OCI-M2 (cell line): ENCODE measurements at regions not wholly inside any gene's neighbourhood (a gene's known extent, or its start where the extent isn't known, plus 50 kb on each side); places are given as distances from the start of the nearest gene placed in this dataset.

Experiments used
- DNase-seq: peaks from one replicate; lab custom pipeline; 2025; ENCODE audit not compliant: unreplicated experiment; lab: John Stamatoyannopoulos, UW

DNA sequence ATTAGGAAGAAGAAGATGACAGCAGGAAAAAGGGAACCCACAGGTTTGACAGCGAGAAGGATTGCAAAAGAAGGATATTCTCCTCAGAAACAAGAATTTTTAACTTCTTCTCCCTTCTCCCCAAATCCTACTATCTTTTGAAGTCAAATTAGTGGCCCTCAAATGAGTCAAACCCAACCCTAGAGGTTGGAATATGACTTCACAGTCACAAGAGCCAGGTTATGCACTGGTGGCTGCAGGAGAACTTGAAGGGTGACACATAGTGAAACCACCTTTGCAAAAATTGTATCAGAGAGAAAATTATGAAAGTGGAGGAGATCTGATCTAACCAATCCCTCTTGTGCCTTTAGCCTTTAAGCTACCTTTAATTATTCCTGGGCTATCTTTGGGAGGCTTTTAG lies 386.2 kb upstream of the CCDC196 start:
- no peak for DNase-seq

DNA sequence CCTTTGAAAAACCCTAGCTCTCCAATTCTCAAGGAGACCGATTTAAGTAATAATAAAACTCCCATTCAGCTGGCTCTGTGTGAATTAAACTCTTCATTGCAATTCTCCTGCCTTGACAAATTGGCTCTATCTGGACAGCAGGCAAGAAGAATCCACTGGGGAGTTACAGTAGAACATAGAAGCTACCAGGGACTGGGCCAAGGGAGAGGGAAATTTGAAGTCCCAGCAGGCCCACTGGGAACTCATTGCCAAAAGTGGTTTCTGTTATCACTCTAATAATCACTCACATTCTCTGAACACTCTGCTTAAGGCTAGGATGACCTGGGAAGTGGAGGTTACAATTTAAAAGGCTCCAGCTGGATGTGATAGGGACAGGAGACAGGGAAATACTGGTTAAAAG lies 384.5 kb upstream of the CCDC196 start:
- no peak for DNase-seq

DNA sequence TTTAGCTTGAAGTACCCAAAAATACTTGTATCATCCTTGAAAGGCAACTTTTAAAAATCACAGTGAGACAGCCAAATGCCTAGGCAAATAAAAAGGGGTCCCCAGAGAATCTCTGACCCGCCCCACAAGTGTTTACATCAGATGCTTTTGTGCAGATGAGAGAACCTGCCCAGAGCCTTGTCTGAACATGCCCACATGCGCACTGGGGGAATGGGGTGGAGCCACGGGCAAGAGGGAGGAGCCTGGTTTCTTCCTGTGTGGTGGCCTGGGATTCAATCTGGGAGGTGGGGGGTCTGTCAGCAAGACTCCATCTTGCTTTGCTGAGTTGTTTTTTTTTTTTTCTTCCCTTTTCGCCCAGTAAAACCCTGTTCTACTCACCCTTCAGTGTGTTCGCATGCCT lies 381.7 kb upstream of the CCDC196 start:
- no peak for DNase-seq

DNA sequence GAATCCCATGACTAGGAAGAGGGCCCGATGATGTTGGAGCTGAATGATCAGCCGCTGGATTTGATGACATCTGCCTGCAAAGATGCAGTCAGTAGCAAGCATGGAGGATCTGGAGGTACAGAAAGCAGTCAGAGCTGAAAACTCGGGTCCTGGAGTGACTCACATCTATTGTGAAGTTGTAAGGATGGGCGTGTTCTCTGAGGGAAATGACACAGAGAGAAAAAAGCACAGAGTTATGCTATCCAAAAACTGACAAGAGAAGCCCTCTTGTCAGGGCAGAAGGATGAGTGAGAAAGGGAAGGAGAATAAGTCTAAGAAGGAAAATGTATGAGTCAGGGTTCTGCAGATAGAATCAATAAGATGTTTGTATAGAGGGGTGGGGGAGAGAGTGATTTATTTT lies 380.4 kb upstream of the CCDC196 start:
- DNase-seq, result no peak

DNA sequence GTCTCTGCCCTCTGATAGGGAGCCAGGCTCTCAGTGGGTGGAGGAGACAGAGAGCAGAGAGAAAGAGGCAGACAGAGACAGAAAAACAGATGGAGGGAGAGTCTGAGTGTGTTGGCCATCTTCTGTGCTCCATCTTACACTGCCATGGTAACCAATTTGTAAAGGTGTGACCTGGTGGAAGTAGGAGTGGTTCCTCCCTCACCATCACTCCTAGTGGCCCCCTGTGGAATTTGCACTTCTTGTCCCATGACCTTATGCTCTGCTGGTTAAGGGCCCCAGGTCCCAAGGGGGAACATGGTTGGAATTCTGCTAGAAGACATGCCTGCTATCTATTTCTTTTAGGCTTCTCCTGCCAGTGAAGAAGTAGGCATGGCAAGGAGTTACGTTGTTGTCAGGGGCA lies 376.7 kb upstream of the CCDC196 start:
- DNase-seq, result no peak

DNA sequence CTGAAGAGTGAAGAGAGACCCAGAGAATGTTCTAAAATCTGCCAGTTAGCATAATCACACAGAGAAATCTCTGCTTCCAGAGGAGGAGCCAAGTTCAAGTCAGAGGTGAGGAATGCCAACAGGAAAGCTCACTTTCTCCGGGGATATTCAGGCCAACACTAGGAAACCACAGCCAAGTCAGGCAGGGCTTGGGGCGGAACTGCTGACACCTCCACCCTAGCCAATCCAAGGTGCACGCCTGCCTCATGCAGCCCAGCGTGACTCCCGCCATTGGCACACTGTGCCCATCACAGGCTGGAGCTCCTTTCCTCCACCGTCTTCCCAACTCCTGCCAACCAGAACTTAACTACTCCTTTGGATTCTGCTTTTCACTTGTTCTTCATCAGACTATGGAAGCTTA lies 374.3 kb upstream of the CCDC196 start:
- DNase-seq, result no peak

DNA sequence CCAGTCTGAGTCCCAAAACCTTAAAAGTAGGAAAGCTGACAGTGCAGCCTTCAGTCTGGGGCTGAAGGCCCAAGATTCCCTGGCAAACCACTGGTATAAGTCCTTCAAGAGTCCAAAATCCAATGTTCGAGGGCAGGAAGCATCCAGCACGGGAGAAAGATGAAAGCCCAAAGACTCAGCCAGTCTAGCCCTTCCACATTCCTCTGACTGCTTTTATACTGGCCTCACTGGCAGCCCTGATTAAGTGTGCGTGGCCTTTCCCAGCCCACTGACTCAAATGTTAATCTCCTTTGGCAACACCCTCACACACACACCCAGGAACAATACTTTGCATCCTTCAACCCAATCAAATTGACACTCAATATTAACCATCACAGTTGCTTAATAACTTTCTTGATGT lies 372.1 kb upstream of the CCDC196 start:
- no peak for DNase-seq

DNA sequence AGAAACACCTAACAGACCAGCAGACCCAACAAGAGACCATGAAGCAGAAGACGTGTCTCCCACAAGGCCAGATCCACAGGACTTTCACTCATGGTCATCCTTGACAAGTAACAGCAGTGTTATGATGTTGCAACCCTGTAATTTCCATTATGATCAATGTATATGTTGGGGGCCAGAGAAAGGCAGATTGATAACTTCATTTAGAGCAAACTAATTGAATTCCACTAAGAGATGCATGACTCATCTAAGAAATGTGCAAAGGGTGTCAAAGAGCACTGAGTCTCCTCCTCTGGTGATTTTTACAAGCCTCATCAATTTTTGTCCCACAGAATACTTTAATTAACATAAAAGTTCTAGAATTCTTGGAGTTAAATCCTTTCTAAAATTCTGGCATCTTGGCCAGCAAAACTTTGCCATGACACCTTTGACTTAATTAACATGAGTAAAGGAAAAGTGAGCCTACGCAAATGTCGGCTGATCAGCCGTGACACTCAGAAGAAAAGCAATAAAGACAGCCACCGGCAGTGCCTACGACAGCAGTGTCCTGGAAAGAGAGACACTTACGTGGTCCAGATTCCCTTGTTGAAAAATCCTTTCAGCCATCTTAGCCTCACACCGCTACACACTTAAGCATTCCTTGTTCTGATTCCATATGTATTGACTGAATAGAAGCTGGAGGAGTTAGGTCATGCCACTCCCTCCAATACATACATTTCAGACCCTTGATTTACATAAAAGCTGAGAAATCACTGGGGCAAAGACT lies 370.2 kb upstream of the CCDC196 start:
- DNase-seq, result no peak

DNA sequence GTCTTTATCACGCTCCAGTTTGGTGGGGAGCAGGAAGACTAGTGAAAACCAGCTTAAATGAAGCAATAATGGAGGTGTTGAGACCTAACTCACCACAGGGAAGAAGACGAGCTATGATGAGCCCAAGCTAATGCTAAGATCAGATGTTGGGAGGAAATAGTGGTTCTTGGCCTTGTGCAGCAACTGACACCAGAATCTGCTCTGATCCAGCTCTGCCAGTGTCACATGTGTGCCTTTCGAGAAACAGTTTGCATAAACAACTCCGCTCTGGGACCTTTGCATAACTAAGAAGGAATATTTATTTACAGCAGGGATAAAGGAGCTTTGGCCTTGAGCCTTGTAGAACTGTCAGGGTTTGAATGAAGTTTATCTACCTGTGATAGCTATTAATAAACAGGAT lies 369.4 kb upstream of the CCDC196 start:
- DNase-seq, result no peak

DNA sequence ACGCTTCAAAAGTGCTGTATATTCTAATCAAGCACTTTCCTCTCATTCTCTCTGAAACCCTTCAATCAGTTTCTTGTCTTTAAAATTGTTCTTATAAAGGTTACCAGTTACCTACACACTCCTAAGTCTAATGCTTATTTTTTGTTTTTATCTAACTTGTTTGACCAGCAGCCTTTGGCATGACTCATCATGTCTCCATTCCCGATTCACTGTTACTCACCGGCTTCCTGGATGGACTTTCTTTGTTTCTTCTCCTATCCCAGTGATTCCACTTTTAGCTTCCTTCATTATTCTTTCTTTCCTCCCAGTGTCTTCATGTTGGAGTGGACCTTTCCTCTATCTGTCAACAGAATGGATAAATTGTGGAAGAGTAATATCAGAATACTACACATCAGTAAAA lies 368.6 kb upstream of the CCDC196 start:
- no peak for DNase-seq

DNA sequence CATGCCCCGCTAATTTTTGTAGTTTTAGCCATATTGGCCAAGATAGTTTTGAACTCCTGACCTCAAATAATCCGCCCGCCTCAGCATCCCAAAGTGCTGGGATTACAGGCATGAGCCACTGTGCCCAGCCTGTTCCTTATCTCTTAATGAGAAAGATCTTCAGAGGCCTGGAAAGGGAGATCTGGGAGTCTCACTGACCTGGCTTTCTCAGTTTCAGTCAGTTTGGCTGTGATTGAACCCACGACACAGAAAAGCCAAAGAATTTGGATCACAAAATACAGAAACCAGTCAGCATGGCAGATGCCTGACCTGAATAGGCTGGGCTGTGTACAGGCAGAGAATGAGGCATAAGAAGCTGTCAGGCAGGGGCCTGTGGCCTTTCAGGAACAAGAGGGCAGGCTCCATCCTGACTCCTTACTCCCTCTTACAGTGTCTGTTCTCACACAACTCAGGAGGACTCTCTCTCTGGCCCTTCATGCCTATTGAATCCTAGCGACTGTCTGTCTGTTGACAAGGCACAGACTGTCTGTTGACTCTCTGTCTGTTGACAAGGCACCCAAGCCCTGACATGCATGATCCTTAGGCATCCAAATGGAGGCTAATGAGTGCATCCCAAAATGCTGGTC lies 366.5 kb upstream of the CCDC196 start:
- no peak for DNase-seq

DNA sequence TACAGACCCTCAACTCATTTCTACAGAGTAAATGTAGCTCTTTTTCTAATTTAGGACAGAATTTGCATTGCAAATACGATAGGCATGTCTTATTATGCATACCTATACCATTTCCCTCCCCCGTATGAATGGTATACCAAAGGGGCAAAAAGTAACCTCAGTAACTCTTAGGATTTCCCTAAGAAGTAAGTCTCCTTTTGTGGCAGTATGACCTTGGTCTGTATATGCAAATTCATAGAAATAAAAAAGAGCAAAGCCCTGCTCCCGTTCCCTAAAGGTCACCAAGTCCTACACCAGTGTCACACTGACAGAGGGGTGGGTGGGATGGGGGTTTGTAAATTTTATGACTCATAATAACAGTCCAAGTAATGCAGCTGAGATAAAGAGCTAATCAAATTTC lies 365.8 kb upstream of the CCDC196 start:
- DNase-seq, result no peak

DNA sequence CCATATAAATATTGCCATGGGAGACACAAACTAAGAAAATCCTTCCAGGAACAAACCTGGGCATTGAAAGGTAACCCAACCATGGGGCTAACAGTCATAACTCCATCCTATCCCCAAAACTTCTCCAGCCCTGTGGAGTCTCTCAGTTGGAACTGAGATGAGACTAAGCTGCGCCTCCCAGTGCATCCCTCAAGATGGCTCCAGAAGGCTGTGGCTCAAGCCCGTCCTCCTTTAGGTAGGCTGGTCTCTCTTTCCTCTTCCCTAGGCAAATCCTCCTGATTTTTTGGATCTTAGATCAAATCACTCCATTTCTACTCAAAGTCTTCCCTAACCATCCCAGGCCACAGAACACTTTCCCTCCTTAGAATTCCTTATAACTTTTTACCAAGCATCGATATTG lies 364.3 kb upstream of the CCDC196 start:
- DNase-seq, result no peak

DNA sequence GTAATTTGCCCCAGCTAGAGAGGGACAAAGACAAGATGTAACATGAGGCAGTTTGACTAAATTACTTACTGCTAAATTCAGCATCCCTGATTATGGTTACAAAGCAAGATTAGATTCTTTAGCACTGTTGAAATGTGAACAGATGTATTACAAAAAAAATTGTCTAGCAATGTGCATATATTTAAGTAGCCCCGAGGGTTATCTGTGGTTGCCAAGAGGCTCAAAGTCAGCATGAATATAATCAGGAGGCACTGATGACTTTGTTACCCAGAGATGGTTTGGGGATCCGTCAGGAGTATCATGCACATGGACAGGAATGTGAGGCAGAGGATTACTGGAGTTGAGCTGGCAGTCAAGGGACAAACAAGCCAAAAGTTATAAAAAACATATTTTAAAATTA lies 356.9 kb upstream of the CCDC196 start:
- DNase-seq, result no peak

DNA sequence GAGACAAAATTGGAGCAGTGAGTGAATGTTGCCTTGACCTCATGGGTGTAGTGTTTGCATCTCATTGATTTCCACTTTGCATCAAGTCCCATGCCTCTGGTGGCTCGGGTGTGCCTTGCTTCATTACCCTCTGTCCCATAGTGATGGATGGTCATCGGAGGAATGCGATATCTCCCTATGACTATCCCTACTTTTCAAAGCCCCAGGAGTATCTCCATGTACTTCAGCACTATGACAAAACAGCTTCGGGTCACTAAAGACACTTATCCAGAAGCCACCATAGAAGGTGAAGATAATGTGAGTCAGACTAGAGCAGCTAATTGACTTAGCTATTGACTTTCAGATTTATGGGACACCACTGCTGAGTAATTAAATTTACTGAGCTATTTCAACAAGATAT lies 355.1 kb upstream of the CCDC196 start:
- no peak for DNase-seq

DNA sequence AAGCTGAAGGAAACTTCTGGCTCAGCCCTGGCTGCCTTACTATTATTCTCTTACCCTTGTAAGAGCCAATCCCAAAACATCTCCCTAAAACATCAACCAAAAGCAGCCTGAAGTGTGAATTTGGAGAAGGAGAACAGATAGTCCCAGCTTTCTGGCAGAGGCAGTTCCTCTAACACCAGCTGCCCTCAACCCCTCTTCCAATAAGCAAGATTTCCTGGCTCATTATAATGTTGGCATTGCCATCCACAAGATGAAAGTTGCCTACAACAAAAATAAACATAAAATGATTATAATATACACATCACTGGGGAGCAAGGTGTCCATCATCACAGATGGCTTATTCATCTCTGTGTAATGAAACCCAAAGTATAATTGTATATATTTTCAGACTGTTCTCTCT lies 352.5 kb upstream of the CCDC196 start:
- DNase-seq, result no peak

DNA sequence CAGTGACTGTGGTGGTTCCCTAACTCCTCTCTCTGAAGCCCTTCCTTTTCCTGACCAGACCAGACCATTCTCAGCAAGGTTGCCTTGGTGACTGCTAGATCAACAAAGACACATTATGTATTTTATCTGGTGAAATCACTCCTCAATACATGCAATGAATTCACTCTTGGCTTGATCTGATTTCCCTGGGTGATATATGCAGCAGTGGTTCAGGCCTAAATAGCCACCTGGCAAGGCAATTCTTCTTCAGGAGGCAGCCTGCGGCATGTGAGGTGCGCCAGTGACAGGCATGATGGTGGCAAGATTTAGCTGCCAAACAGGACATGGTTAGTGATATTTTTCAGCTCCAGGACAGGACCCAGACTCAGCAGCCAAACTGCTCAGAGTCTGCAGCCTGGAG lies 350.3 kb upstream of the CCDC196 start:
- no peak for DNase-seq

DNA sequence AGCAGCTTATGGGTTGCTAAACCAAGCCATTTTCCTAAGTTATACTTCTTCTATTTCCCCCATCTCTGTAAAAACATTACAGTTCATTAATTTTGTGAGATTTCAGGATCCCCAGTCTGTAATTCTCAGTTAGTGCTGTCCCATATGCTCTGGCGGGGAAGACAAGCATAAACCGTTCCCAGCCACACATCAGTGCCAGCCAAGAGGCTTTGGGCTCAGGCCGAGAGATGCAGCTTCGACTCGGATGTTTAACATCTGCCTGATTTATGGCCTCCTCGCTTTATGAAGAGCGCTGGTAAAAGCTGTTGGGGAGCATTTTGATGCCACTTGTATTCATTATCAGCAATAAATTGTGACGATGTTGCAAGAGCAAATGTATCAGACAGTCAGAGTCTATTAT lies 349.1 kb upstream of the CCDC196 start:
- no peak for DNase-seq

DNA sequence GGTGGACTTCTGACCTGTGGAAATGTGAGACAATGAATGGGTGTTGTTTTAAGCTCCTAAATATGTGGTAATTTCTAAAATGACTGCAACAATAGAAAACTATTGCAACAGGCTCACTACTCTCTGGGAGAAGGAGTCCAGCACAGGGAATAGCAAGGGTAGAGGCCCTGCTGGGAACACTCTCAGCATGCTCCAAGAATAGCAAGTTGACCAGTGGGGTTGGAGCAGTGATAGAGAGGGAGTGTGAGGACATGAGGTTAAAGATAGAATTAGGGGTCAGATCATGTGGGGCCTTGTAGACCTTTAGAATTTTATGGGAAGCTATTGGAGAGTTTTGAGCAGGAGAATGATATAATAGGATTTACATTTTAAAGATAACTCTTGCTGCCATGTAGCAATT lies 346.7 kb upstream of the CCDC196 start:
- DNase-seq, result no peak

DNA sequence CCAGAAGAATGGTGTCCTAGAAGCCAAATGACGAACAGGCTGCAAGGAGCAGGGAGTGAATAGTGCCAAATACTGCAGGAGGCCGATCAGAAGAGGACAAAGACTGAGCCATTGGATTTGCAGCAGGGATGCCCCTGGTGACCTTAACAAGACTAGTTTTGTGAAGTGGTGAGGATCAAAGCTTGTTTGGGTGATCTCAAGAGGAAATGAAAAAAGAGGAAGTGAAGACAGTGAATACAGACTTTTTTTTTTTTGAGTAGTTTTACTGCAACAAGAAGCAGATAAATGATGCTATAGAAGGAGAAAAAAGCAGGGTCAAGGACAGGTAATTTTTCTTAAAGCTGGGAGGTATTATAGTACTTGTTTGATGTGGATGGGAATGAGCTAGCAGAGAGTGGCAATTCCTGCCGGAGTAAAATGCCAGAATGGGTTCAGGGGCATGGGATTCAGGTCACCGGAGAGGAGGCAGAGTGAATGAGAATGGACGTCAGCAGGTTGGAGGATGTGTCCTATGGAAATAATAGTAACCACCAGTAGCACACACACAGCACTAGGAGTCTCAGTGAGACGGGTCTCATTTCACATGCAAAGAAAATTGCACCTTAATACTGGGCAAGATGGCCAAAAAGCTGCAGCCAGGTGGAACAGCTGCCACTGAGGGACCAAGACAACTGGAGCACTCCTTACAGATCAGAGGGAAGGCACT lies 345.8 kb upstream of the CCDC196 start:
- no peak for DNase-seq

DNA sequence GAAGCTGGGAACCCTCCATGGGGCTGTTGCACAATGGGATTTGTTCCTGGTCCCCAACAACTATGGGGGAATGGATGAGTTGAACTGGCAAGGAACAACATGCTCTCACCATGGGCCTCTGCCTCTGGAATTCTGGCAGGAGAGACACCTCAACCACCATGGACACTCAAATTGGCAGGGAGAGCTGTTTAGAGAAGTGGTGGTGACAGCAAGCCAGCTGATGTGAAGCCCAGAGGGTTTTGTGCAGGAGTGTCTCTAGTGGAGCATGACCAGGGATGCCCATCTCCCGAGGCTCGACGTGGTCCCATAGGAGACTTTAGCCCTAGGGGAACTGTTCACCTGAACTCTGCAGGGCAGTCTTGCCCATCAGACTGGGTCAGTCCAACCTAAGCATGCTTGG lies 345.2 kb upstream of the CCDC196 start:
- DNase-seq, result no peak

DNA sequence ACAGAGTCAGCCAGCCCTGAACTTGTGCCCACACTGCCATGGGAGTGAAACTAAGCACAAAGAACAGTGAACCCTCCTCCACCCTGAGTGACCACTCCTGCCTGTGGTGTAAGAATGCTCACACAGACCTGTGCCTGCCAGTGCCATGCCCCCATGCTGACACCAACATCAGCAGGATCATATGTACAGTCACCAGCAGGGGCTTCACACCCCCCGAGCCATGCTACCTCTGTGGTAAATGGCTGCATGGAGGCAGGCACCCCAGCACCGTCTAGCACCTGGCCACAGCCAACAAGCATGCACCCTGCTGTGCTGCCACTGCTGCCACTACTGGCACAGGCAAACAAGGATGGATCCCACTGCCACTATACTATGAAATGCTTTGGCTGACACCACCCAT lies 344.4 kb upstream of the CCDC196 start:
- DNase-seq, result no peak
